Hematopoietic multipotent progenitor cell treated with erythropoietin and hydrocortisone succinate and interleukin-3 and kit ligand, for 6 days (in vitro differentiated cells): ENCODE measurements at regions not wholly inside any gene's neighbourhood (a gene's known extent, or its start where the extent isn't known, plus 50 kb on each side); places are given as distances from the start of the nearest gene placed in this dataset.

Experiments
- DNase-seq: peaks from one replicate; pipeline ENCODE4 v3.0.0-alpha.2; 2015

- DNase-seq, result no peak
Measured at GRCh38 chr6:166687879-166688205, 60.8 kb upstream of the RPS6KA2 start.

GRCh38 chr6:166687070-166687878 is 60.2 kb upstream of the RPS6KA2 start:
- DNase-seq, result no peak

GRCh38 chr6:166686317-166686716 is 59.3 kb upstream of the RPS6KA2 start:
- no peak for DNase-seq

- DNase-seq, result no peak
Measured at GRCh38 chr6:166684866-166685265, 57.8 kb upstream of the RPS6KA2 start.

GRCh38 chr6:166684170-166684569 is 57.1 kb upstream of the RPS6KA2 start:
- no peak for DNase-seq

- no peak for DNase-seq
Measured at GRCh38 chr6:166683477-166683876, 56.4 kb upstream of the RPS6KA2 start.

GRCh38 chr6:166679566-166679965 is 52.5 kb upstream of the RPS6KA2 start:
- DNase-seq, result no peak

GRCh38 chr6:166678426-166678825 is 51.4 kb upstream of the RPS6KA2 start:
- no peak for DNase-seq

GRCh38 chr6:166677941-166678340 is 50.9 kb upstream of the RPS6KA2 start:
- DNase-seq, result no peak
